Loucy (cell line): ENCODE measurements at regions not wholly inside any gene's neighbourhood (a gene's known extent, or its start where the extent isn't known, plus 50 kb on each side); places are given as distances from the start of the nearest gene placed in this dataset.

ENCODE experiments used
- H2AFZ ChIP-seq: fragments of 200-600 bp; sonication (generic); 2 replicates; pipeline ENCODE4 v1.6.0; 2016; ENCODE audit warnings: antibody characterized with exemption, mild to moderate bottlenecking, low read length, moderate library complexity
- H3F3A ChIP-seq: fragments of 200-600 bp; 2 replicates; pipeline ENCODE4 v1.6.0; 2016; ENCODE audit warnings: antibody characterized with exemption, low read depth, mild to moderate bottlenecking
- H3K27me3 ChIP-seq: fragments of 200-600 bp; sonication (generic); 2 replicates; pipeline ENCODE4 v1.6.1; 2014; ENCODE audit warnings: low read length, mild to moderate bottlenecking; ENCODE audit not compliant: insufficient read depth, poor library complexity, severe bottlenecking
- H3K36me3 ChIP-seq: fragments of 200-600 bp; sonication (generic); 2 replicates; pipeline ENCODE4 v1.6.1; 2016; ENCODE audit warnings: low read length; ENCODE audit not compliant: insufficient read depth
- H3K4me1 ChIP-seq: fragments of 200-600 bp; sonication (generic); 2 replicates; pipeline ENCODE4 v1.5.1; 2014; ENCODE audit warnings: low read length, mild to moderate bottlenecking; ENCODE audit not compliant: insufficient read depth, poor library complexity, severe bottlenecking
- H3K4me2 ChIP-seq: fragments of 200-600 bp; sonication (generic); 2 replicates; pipeline ENCODE4 v1.6.0; 2014; ENCODE audit warnings: antibody characterized with exemption, low read length, low read depth, mild to moderate bottlenecking; ENCODE audit not compliant: poor library complexity, severe bottlenecking
- H3K4me3 ChIP-seq: fragments of 200-600 bp; sonication (generic); 2 replicates; pipeline ENCODE4 v1.5.1; 2014; ENCODE audit warnings: low read length, mild to moderate bottlenecking, mixed read lengths; ENCODE audit not compliant: poor library complexity, severe bottlenecking
- H3K79me2 ChIP-seq: fragments of 200-600 bp; sonication (generic); 2 replicates; pipeline ENCODE4 v1.6.1; 2014; ENCODE audit warnings: low read length; ENCODE audit not compliant: insufficient read depth
- H3K9ac ChIP-seq: fragments of 200-600 bp; sonication (generic); 2 replicates; pipeline ENCODE4 v1.6.0; 2014; ENCODE audit warnings: mild to moderate bottlenecking, low read depth, low read length, moderate library complexity; ENCODE audit not compliant: poor library complexity, severe bottlenecking
- H3K9me2 ChIP-seq: fragments of 200-600 bp; sonication (generic); replicated peaks from 2 replicates; pipeline ENCODE4 v1.6.1; 2016; ENCODE audit warnings: low read depth, low read length, mixed read lengths
- H3K9me3 ChIP-seq: fragments of 200-600 bp; sonication (generic); 2 replicates; pipeline ENCODE4 v1.6.1; 2014; ENCODE audit warnings: mild to moderate bottlenecking, antibody characterized with exemption, low read length, low read depth; ENCODE audit not compliant: insufficient read depth
- H4K20me1 ChIP-seq: fragments of 200-600 bp; sonication (generic); 2 replicates; pipeline ENCODE4 v1.6.0; 2014; ENCODE audit warnings: antibody characterized with exemption, low read length, mild to moderate bottlenecking; ENCODE audit not compliant: insufficient read depth, poor library complexity, severe bottlenecking
- CTCF ChIP-seq: fragments of 200-600 bp; sonication (generic); conservative IDR thresholded peaks from 2 replicates; pipeline ENCODE4 v1.5.1; 2014; ENCODE audit warnings: mild to moderate bottlenecking, antibody characterized with exemption, low read length
- EZH2phosphoT487 ChIP-seq: fragments of 200-600 bp; IDR thresholded peaks from 2 replicates; pipeline ENCODE4 v1.6.1; 2018; ENCODE audit warnings: antibody characterized with exemption, mild to moderate bottlenecking, moderate library complexity, borderline replicate concordance

DNA sequence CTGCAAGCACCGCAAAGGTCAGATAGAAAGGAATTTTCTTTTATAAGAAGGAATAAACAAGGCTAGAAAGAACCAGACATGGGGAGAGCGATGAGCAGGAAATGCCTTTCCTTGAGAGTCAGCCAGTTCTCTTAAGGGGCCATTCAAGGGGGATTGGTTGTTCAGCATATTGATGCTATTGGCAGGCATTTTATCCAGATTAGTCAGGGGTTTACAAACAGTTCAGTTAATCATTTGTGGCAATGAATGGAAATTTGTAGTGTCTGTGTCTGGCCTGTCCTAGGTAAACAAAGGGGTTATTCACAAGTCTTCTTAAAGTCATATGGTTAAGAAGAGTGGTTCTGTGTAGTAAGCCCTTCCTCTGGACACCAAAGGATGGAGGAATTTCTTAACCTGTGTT is 184.7 kb upstream of the FRMPD4 start:
- H3K4me3 ChIP-seq: no peak overlapping the region
- H3K79me2 ChIP-seq: no peaks in the 10 kb centered on the region
- no peaks in the 10 kb centered on the region for H3K4me1 ChIP-seq
- no peaks in the 10 kb centered on the region for H3K36me3 ChIP-seq
- no peaks in the 10 kb centered on the region for H3K27me3 ChIP-seq
- no peaks in the 10 kb centered on the region for H3F3A ChIP-seq
- no peaks in the 10 kb centered on the region for H4K20me1 ChIP-seq
- H3K9me3 ChIP-seq: no peaks in the 10 kb centered on the region
- H2AFZ ChIP-seq: no peak overlapping the region
- no peak overlapping the region for H3K4me2 ChIP-seq
- TF ChIP-seq CTCF (no peak), EZH2phosphoT487 (no peak)
- no peaks in the 10 kb centered on the region for H3K9me2 ChIP-seq
- H3K9ac ChIP-seq: no peak overlapping the region

- Histone ChIP-seq H3K79me2 (no peaks in the 10 kb centered on the region), H3K4me3 (no peak overlapping the region), H3K27me3 (no peaks in the 10 kb centered on the region), H3F3A (no peaks in the 10 kb centered on the region), H4K20me1 (no peaks in the 10 kb centered on the region), H3K9me2 (no peaks in the 10 kb centered on the region), H3K36me3 (no peaks in the 10 kb centered on the region), H3K4me2 (no peak overlapping the region), H3K4me1 (no peaks in the 10 kb centered on the region), H2AFZ (no peak overlapping the region), H3K9me3 (no peaks in the 10 kb centered on the region), H3K9ac (no peak overlapping the region)
- TF ChIP-seq CTCF: no peak
These were observed 184.1 kb upstream of the FRMPD4 start for GRCh38 chrX:11954176-11954575.

DNA sequence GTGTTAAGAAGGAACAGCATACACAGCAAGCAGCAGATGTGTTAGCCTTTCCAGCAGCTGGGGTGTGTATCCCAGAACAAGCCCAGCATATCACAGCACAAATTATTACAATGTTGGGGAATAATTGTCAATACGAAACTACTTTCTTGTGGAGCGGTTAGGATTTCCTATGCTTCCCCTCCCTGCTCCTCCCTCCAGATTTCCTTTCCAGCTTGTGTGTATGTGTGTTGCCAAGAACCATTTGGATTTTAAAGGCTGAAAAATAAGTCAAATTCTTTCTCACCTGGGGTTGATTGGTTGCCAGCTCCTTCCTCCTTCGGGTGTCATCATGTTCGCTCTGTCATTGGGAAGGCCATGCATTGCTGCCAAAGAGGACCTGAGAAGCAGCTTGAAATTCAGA is 178.2 kb upstream of the FRMPD4 start:
- Histone ChIP-seq H3K27me3 (no peaks in the 10 kb centered on the region), H4K20me1 (no peaks in the 10 kb centered on the region), H3K4me3 (no peak overlapping the region), H2AFZ (no peak overlapping the region), H3K9ac (no peak overlapping the region), H3K36me3 (no peaks in the 10 kb centered on the region), H3K9me2 (no peaks in the 10 kb centered on the region), H3K79me2 (no peaks in the 10 kb centered on the region), H3F3A (no peaks in the 10 kb centered on the region), H3K9me3 (no peaks in the 10 kb centered on the region), H3K4me2 (no peak overlapping the region), H3K4me1 (no peaks in the 10 kb centered on the region)
- TF ChIP-seq CTCF (no peak), EZH2phosphoT487 (no peak)
